ENCODE measurements at regions not wholly inside any gene's neighbourhood (a gene's known extent, or its start where the extent isn't known, plus 50 kb on each side); places are given as distances from the start of the nearest gene placed in this dataset.

GRCh38 chr17:5683241-5683640 is 98.9 kb upstream of the NLRP1 start:
- dilution Hi-C loops (cut with MboI; ENCODE audit: extremely low pct_ligation_motif_present, low sequenced_read_pairs): no loop called here
- no peaks in the 10 kb centered on the region for H3K36me3 ChIP-seq (ENCODE audit: control insufficient read depth in 2 of 2, extremely low read depth in 1 of 2, insufficient read depth in 2 of 2, low read length in 2 of 2)
- no peaks in the 10 kb centered on the region for H3K9me1 ChIP-seq (ENCODE audit: control insufficient read depth, extremely low read depth, insufficient read depth, low read length)
- no peaks in the 10 kb centered on the region for H3K9me3 ChIP-seq (ENCODE audit: control insufficient read depth, low read depth, low read length)
- no peak overlapping the region for H3K4me3 ChIP-seq (ENCODE audit: control insufficient read depth in 2 of 3, extremely low read depth in 1 of 3, insufficient read depth in 2 of 3, low read depth in 1 of 3, low read length in 3 of 3)
- H3K27ac ChIP-seq (ENCODE audit: control insufficient read depth, insufficient read depth, low read length): no peak overlapping the region
- no peak overlapping the region for H3K4me2 ChIP-seq (ENCODE audit: control insufficient read depth, extremely low read depth, insufficient read depth, low read depth, low read length)
- DNase-seq (ENCODE audit: low read depth, low spot score): no peak
- no peak overlapping the region for H2AFZ ChIP-seq (ENCODE audit: control insufficient read depth, low read length)
- FAIRE-seq: no peak
- no peaks in the 10 kb centered on the region for H3K79me2 ChIP-seq (ENCODE audit: control insufficient read depth, insufficient read depth, low read length)
- TF ChIP-seq CTCF (optimal IDR thresholded peaks at IDR 0.05 in 1 of 3, IDR thresholded peaks at IDR 0.05 in 1 of 3, conservative IDR thresholded peaks at IDR 0.05 in 1 of 3; ENCODE audit: extremely low read depth in 1 of 3, insufficient read depth in 2 of 3, low read length in 3 of 3): no peak
- no peak for TF ChIP-seq EZH2 (IDR thresholded peaks at IDR 0.05; ENCODE audit: low read length)
- no peaks in the 10 kb centered on the region for H3K4me1 ChIP-seq (ENCODE audit: control insufficient read depth, extremely low read depth, insufficient read depth, low read length)
- H3K9ac ChIP-seq (ENCODE audit: control insufficient read depth, extremely low read depth, insufficient read depth, low read length): no peak overlapping the region
- no peaks in the 10 kb centered on the region for H4K20me1 ChIP-seq (ENCODE audit: control insufficient read depth, extremely low read depth, insufficient read depth, low read length)
- H3K27me3 ChIP-seq (ENCODE audit: control insufficient read depth, extremely low read depth, insufficient read depth, low read length): no peaks in the 10 kb centered on the region

- Histone ChIP-seq H3K79me2 (ENCODE audit: control insufficient read depth, insufficient read depth, low read length) (no peaks in the 10 kb centered on the region), H3K4me3 (ENCODE audit: control insufficient read depth in 2 of 3, extremely low read depth in 1 of 3, insufficient read depth in 2 of 3, low read depth in 1 of 3, low read length in 3 of 3) (no peak overlapping the region), H3K9ac (ENCODE audit: control insufficient read depth, extremely low read depth, insufficient read depth, low read length) (no peak overlapping the region), H3K9me3 (ENCODE audit: control insufficient read depth, low read depth, low read length) (no peaks in the 10 kb centered on the region), H3K27me3 (ENCODE audit: control insufficient read depth, extremely low read depth, insufficient read depth, low read length) (no peaks in the 10 kb centered on the region), H3K27ac (ENCODE audit: control insufficient read depth, insufficient read depth, low read length) (no peak overlapping the region), H4K20me1 (ENCODE audit: control insufficient read depth, extremely low read depth, insufficient read depth, low read length) (no peaks in the 10 kb centered on the region), H3K4me1 (ENCODE audit: control insufficient read depth, extremely low read depth, insufficient read depth, low read length) (no peaks in the 10 kb centered on the region), H3K36me3 (ENCODE audit: control insufficient read depth in 2 of 2, extremely low read depth in 1 of 2, insufficient read depth in 2 of 2, low read length in 2 of 2) (no peaks in the 10 kb centered on the region), H2AFZ (ENCODE audit: control insufficient read depth, low read length) (no peak overlapping the region), H3K9me1 (ENCODE audit: control insufficient read depth, extremely low read depth, insufficient read depth, low read length) (no peaks in the 10 kb centered on the region), H3K4me2 (ENCODE audit: control insufficient read depth, extremely low read depth, insufficient read depth, low read depth, low read length) (no peak overlapping the region)
- TF ChIP-seq CTCF (optimal IDR thresholded peaks at IDR 0.05 in 1 of 3, IDR thresholded peaks at IDR 0.05 in 1 of 3, conservative IDR thresholded peaks at IDR 0.05 in 1 of 3; ENCODE audit: extremely low read depth in 1 of 3, insufficient read depth in 2 of 3, low read length in 3 of 3) (no peak), EZH2 (IDR thresholded peaks at IDR 0.05; ENCODE audit: low read length) (no peak)
- dilution Hi-C loops (cut with MboI; ENCODE audit: extremely low pct_ligation_motif_present, low sequenced_read_pairs): no loop called here
- DNase-seq (ENCODE audit: low read depth, low spot score): no peak
- FAIRE-seq: no peak
These were observed 101.8 kb upstream of the NLRP1 start for GRCh38 chr17:5686074-5686635.

Measured in keratinocyte (primary cell).